ENCODE measurements at regions not wholly inside any gene's neighbourhood (a gene's known extent, or its start where the extent isn't known, plus 50 kb on each side); places are given as distances from the start of the nearest gene placed in this dataset.

- in situ Hi-C loops (cut with HindIII; ENCODE audit: low pct_ligation_motif_present, low sequenced_read_pairs) = no loop called here
- no peak for TF ChIP-seq CTCF (IDR thresholded peaks at IDR 0.05; ENCODE audit: low read depth, low read length, missing control alignments)
- no peaks in the 10 kb centered on the region for H3K27me3 ChIP-seq (replicated peaks)
- H3K4me3 ChIP-seq (ENCODE audit: low read depth, low read length) = no peak overlapping the region
- DNase-seq = no peak
- H3K36me3 ChIP-seq (replicated peaks) = no peaks in the 10 kb centered on the region
- H3K27ac ChIP-seq = no peak overlapping the region
Measured at GRCh38 chr2:142332196-142332595, 201.4 kb upstream of the LRP1B start.

DNA sequence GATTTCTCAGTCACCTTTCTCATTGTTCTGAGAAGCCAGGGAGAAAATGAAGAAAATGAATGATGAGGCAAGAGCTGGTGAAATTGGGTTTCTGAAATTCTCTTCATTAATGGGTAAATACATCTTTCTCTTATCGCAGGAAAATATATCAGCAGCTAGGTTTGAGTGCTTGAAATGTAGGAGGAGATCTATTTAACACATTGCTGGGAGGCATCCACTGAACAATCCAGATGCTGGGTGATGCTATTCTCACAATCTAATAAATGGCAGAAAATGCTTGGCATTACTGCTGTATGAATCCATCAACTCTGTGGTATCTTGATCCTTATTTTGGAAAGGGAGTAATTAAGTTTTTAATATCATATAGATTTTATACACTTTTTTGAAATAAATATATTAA is 199.6 kb upstream of the LRP1B start:
- no peaks in the 10 kb centered on the region for H3K27me3 ChIP-seq (replicated peaks)
- in situ Hi-C loops (cut with HindIII; ENCODE audit: low pct_ligation_motif_present, low sequenced_read_pairs) = no loop called here
- TF ChIP-seq CTCF (IDR thresholded peaks at IDR 0.05; ENCODE audit: low read depth, low read length, missing control alignments) = no peak
- no peak overlapping the region for H3K4me3 ChIP-seq (ENCODE audit: low read depth, low read length)
- no peak for DNase-seq
- H3K27ac ChIP-seq = no peak overlapping the region
- no peaks in the 10 kb centered on the region for H3K36me3 ChIP-seq (replicated peaks)

DNA sequence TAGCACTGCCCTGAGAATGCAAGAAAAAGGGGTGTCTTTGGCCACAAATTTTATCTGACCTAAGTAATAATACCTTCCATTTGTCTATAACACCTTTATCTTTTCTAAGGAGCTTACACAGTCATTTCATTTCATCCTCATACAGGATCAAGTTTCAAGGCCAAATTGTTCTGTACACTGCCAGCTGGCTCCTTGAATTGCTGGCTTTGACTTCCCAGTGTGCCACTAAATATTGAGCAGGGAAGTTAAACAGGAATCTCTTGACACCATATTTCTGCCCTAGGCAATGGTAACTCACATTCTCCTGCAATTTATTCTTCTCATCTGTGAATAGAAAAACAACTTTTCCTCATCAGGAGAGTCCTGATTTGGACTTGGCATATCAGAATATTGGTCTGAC is 195.1 kb upstream of the LRP1B start:
- no peaks in the 10 kb centered on the region for H3K36me3 ChIP-seq (replicated peaks)
- no peak for TF ChIP-seq CTCF (IDR thresholded peaks at IDR 0.05; ENCODE audit: low read depth, low read length, missing control alignments)
- no peak for DNase-seq
- H3K27ac ChIP-seq = no peak overlapping the region
- H3K4me3 ChIP-seq (ENCODE audit: low read depth, low read length) = no peak overlapping the region
- in situ Hi-C loops (cut with HindIII; ENCODE audit: low pct_ligation_motif_present, low sequenced_read_pairs) = no loop called here
- H3K27me3 ChIP-seq (replicated peaks) = no peaks in the 10 kb centered on the region

GRCh38 chr2:142323206-142323605 is 192.4 kb upstream of the LRP1B start:
- in situ Hi-C loops (cut with HindIII; ENCODE audit: low pct_ligation_motif_present, low sequenced_read_pairs) = no loop called here
- TF ChIP-seq CTCF (IDR thresholded peaks at IDR 0.05; ENCODE audit: low read depth, low read length, missing control alignments) = no peak
- no peak overlapping the region for H3K27ac ChIP-seq

DNA sequence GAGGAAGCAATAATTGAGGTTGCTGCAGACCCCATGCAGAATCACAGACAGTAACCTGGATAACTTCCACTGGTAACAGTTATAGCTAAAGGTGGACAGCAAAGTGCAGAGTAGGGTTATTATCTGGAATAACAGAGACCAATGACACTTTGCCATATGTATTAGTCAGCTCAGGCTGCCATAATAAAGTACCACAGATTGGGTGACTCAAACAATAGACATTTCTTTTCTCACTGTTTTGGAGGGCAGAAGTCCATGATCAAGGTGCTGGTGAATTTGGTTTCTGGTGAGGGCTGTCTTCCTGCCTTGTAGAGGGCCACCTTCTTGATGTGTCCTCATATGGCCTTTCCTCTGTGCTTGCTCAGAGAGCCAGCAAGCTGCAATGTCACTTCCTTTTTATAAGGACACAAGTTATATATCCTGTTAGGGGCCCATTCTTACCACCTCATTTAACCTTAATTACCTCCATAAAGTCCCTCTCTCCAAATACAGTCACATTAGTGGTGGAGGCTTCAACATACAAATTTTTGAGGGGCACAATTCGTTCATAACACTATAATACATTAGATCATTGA is 191.0 kb upstream of the LRP1B start:
- in situ Hi-C loops (cut with HindIII; ENCODE audit: low pct_ligation_motif_present, low sequenced_read_pairs) = no loop called here
- Histone ChIP-seq H3K27ac (no peak overlapping the region), H3K4me3 (ENCODE audit: low read depth, low read length) (no peak overlapping the region), H3K36me3 (replicated peaks) (no peaks in the 10 kb centered on the region), H3K27me3 (replicated peaks) (no peaks in the 10 kb centered on the region)
- TF ChIP-seq CTCF (IDR thresholded peaks at IDR 0.05; ENCODE audit: low read depth, low read length, missing control alignments) = no peak
- DNase-seq = no peak

More at GRCh38 chr2:142323206-142323605, 192.4 kb upstream of the LRP1B start:
- no peaks in the 10 kb centered on the region for H3K36me3 ChIP-seq (replicated peaks)
- no peaks in the 10 kb centered on the region for H3K27me3 ChIP-seq (replicated peaks)
- no peak overlapping the region for H3K4me3 ChIP-seq (ENCODE audit: low read depth, low read length)
- DNase-seq = no peak

- in situ Hi-C loops (cut with HindIII; ENCODE audit: low pct_ligation_motif_present, low sequenced_read_pairs) = no loop called here
- no peak for TF ChIP-seq CTCF (IDR thresholded peaks at IDR 0.05; ENCODE audit: low read depth, low read length, missing control alignments)
- no peak overlapping the region for H3K27ac ChIP-seq
- H3K27me3 ChIP-seq (replicated peaks) = no peaks in the 10 kb centered on the region
- no peak overlapping the region for H3K4me3 ChIP-seq (ENCODE audit: low read depth, low read length)
- DNase-seq = no peak
- H3K36me3 ChIP-seq (replicated peaks) = no peaks in the 10 kb centered on the region
Measured at GRCh38 chr2:142320067-142320466, 189.3 kb upstream of the LRP1B start.
